B cell (primary cell): ENCODE measurements at regions not wholly inside any gene's neighbourhood (a gene's known extent, or its start where the extent isn't known, plus 50 kb on each side); places are given as distances from the start of the nearest gene placed in this dataset.

Source experiments
- ATAC-seq: fragments of 200-7000 bp; cut with Tn5 transposase; one replicate; pipeline ENCODE4 v1.10.0; 2021; ENCODE audit warnings: low read depth, mild to moderate bottlenecking, moderate number of reproducible peaks, moderate library complexity
- CTCF ChIA-PET: fragments of 350-600 bp; sonication (Branson Sonifier 250); formaldehyde crosslinking; loops from one replicate; lab custom pipeline; 2021; ENCODE audit warnings: antibody characterized with exemption, inconsistent platforms; lab: Charles Lee
- POLR2A ChIA-PET: fragments of 350-600 bp; sonication (Branson Sonifier 250); formaldehyde crosslinking; loops from one replicate; lab custom pipeline; 2021; ENCODE audit warnings: antibody characterized with exemption; lab: Charles Lee
- DNase-seq: peaks from one replicate; pipeline ENCODE4 v3.0.0; 2013
- H2AFZ ChIP-seq: 2 replicates; pipeline ENCODE4 v1.6.1; 2012; ENCODE audit warnings: mild to moderate bottlenecking, low read depth, low read length; ENCODE audit not compliant: insufficient read depth, poor library complexity, severe bottlenecking
- H3K27ac ChIP-seq, 2 donors: 1 replicate in 1 of 2; 2 replicates in 1 of 2; pipeline ENCODE4 v1.5.1; 2012 to 2013; ENCODE audit warnings: low read length in 2 of 2, mild to moderate bottlenecking in 2 of 2, moderate library complexity in 1 of 2
- H3K27me3 ChIP-seq, 4 experiments: fragments of 200-600 bp in 1 of 4; sonication (generic) in 1 of 4; replicated peaks in 1 of 4; 1 replicate in 2 of 4; 2 replicates in 2 of 4; pipeline versions ENCODE4 v1.6.1 to v1.7.0; 2013 to 2016; ENCODE audit warnings: low read length in 3 of 4, mild to moderate bottlenecking in 2 of 4, mixed read lengths in 1 of 4, moderate library complexity in 1 of 4; ENCODE audit not compliant: insufficient read depth in 4 of 4, control insufficient read depth in 3 of 4; ENCODE audit errors: control extremely low read depth in 1 of 4
- H3K36me3 ChIP-seq, 2 experiments: replicated peaks in 1 of 2; 1 replicate in 1 of 2; 2 replicates in 1 of 2; pipeline versions ENCODE4 v1.6.1 to v1.7.1; 2013; ENCODE audit warnings: low read length in 1 of 2; ENCODE audit not compliant: insufficient read depth in 2 of 2, control insufficient read depth in 1 of 2; ENCODE audit errors: control extremely low read depth in 1 of 2, extremely low read depth in 1 of 2
- H3K4me1 ChIP-seq, 2 donors: fragments of 200-600 bp in 1 of 2; sonication (generic) in 1 of 2; 1 replicate in 1 of 2; 2 replicates in 1 of 2; pipeline versions ENCODE4 v1.5.1 to v1.6.1; 2013 to 2017; ENCODE audit warnings: low read length in 2 of 2; ENCODE audit not compliant: control insufficient read depth in 2 of 2, insufficient read depth in 2 of 2
- H3K4me2 ChIP-seq: replicated peaks from 2 replicates; pipeline ENCODE3; 2012; ENCODE audit warnings: mild to moderate bottlenecking, low read depth, low read length; ENCODE audit not compliant: poor library complexity, severe bottlenecking
- H3K4me3 ChIP-seq, 5 experiments: fragments of 200-600 bp in 1 of 5; sonication (generic) in 1 of 5; 1 replicate in 3 of 5; 2 replicates in 2 of 5; pipeline versions ENCODE4 v1.5.1 to v1.7.0; 2011 to 2016; ENCODE audit warnings: low read length in 4 of 5, mild to moderate bottlenecking in 4 of 5, low read depth in 2 of 5, control low read depth in 1 of 5, moderate library complexity in 1 of 5; ENCODE audit not compliant: insufficient read depth in 1 of 5; ENCODE audit errors: control extremely low read depth in 1 of 5, extremely low read depth in 1 of 5
- H3K79me2 ChIP-seq: fragments of 200-600 bp; sonication (generic); one replicate; pipeline ENCODE4 v1.6.0; 2016; ENCODE audit warnings: low read length; ENCODE audit not compliant: control insufficient read depth, insufficient read depth
- H3K9ac ChIP-seq: fragments of 200-600 bp; sonication (generic); 2 replicates; pipeline ENCODE4 v1.6.1; 2017; ENCODE audit warnings: mild to moderate bottlenecking, low read length, moderate library complexity
- H3K9me3 ChIP-seq, 3 donors: one replicate each; pipeline versions ENCODE4 v1.6.1 to v1.7.1; 2013; ENCODE audit warnings: low read length in 2 of 3; ENCODE audit not compliant: control insufficient read depth in 2 of 3, insufficient read depth in 1 of 3; ENCODE audit errors: control extremely low read depth in 1 of 3
- H4K20me1 ChIP-seq: 2 replicates; pipeline ENCODE4 v1.6.0; 2012; ENCODE audit warnings: mild to moderate bottlenecking, low read length; ENCODE audit not compliant: insufficient read depth, control insufficient read depth, poor library complexity, severe bottlenecking
- H3K27ac Mint-ChIP-seq: one replicate; pipeline ENCODE4 v1.8.0; 2021; ENCODE audit warnings: mixed read lengths
- H3K27me3 Mint-ChIP-seq: one replicate; pipeline ENCODE4 v1.8.0; 2021; ENCODE audit warnings: mixed read lengths
- H3K4me1 Mint-ChIP-seq: one replicate; pipeline ENCODE4 v1.8.0; 2021; ENCODE audit warnings: mixed read lengths
- H3K4me3 Mint-ChIP-seq: one replicate; pipeline ENCODE4 v1.8.0; 2021; ENCODE audit warnings: mixed read lengths
- H3K9me3 Mint-ChIP-seq: one replicate; pipeline ENCODE4 v1.8.0; 2022; ENCODE audit warnings: mixed read lengths; ENCODE audit not compliant: insufficient read depth
- EZH2 ChIP-seq: IDR thresholded peaks from 2 replicates; pipeline ENCODE4 v1.6.1; 2012; ENCODE audit warnings: borderline replicate concordance, low read depth, mild to moderate bottlenecking, moderate library complexity, low read length; ENCODE audit not compliant: insufficient read depth, poor library complexity, severe bottlenecking
- WGBS: methylation state at CpG from one replicate; pipeline ENCODE4 v1.1.5; 2013; ENCODE audit warnings: missing lambda C conversion rate; ENCODE audit not compliant: insufficient coverage; 5-methylcytosine and 5-hydroxymethylcytosine counted together
- intact Hi-C: fragments of 100-400 bp; cut with micrococcal nuclease; formaldehyde crosslinking; loops from one replicate; pipeline ENCODE4 v1.10.0; 2022
- TF ChIP-seq, protein P1 (sequence below): fragments of 200-600 bp; IDR thresholded peaks from one replicate; pipeline ENCODE4 v1.8.0; 2022; ENCODE audit warnings: antibody characterized with exemption, mild to moderate bottlenecking

DNA sequence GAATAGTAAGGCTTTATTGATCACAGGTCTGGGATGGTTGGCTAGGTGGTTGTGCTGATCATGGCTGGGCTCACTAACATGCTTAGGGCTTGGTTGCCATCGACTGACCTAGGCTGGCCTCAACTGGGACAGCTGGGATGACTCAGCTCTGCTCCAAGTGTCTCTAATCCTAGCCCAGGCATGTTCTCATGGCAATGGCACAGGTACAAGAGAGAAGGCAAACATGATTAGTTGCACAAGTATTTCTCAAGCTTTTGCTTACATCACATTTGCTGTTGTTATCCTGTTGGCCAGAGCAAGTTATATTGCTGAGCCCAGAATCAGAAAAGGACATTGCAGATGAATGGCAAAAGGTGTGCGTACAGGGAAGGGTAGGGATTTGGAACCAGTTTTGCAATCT lies 68.5 kb upstream of the SLC35C1 start:
- no peaks in the 10 kb centered on the region for H3K9me3 Mint-ChIP-seq
- Histone ChIP-seq H3K4me2 (no peak overlapping the region), H3K4me3 (no peak overlapping the region), H3K4me1 (no peaks in the 10 kb centered on the region), H3K27me3 (peaks cover 0 to 4% (median under 1%) of the 10 kb centered on the region in 4 experiments), H4K20me1 (no peaks in the 10 kb centered on the region), H3K36me3 (no peaks in the 10 kb centered on the region), H3K79me2 (no peaks in the 10 kb centered on the region), H3K27ac (no peak overlapping the region), H3K9me3 (no peaks in the 10 kb centered on the region), H2AFZ (no peak overlapping the region), H3K9ac (no peak overlapping the region)
- no peaks in the 10 kb centered on the region for H3K4me1 Mint-ChIP-seq
- no peak overlapping the region for H3K4me3 Mint-ChIP-seq
- WGBS: 50% methylated on average over 1 of the region's 2 CpGs
- intact Hi-C loops: no loop called here
- H3K27ac Mint-ChIP-seq: no peak overlapping the region
- peaks cover 32% of the 10 kb centered on the region for H3K27me3 Mint-ChIP-seq
- DNase-seq: no peak
- POLR2A ChIA-PET: no interaction called here
- no peak for TF ChIP-seq EZH2
- TF ChIP-seq, protein P1, sequence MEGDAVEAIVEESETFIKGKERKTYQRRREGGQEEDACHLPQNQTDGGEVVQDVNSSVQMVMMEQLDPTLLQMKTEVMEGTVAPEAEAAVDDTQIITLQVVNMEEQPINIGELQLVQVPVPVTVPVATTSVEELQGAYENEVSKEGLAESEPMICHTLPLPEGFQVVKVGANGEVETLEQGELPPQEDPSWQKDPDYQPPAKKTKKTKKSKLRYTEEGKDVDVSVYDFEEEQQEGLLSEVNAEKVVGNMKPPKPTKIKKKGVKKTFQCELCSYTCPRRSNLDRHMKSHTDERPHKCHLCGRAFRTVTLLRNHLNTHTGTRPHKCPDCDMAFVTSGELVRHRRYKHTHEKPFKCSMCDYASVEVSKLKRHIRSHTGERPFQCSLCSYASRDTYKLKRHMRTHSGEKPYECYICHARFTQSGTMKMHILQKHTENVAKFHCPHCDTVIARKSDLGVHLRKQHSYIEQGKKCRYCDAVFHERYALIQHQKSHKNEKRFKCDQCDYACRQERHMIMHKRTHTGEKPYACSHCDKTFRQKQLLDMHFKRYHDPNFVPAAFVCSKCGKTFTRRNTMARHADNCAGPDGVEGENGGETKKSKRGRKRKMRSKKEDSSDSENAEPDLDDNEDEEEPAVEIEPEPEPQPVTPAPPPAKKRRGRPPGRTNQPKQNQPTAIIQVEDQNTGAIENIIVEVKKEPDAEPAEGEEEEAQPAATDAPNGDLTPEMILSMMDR: no peak
- CTCF ChIA-PET: no interaction called here
- no peak for ATAC-seq

DNA sequence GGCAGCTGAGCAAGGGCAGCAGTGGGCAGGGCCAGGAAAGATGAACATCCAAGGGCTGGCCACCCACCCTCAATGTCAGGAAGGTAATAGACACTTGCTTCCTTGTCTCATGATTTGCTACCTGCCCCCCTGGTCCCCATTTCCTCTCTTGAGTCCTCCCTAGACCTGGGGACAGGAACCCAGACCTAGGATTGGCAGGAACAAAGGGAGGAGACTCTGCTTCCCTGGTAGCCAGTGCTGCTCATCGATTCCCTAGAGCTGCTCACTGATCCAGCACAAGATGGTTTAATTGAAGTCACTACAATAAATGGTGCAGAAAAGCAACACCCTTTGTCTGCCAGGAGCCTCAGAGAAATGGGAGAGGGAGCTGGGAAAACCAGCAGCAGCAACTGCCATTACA lies 67.8 kb upstream of the CHST1 start:
- POLR2A ChIA-PET: no interaction called here
- Histone ChIP-seq H3K27ac (no peak overlapping the region), H3K4me1 (no peaks in the 10 kb centered on the region), H3K79me2 (no peaks in the 10 kb centered on the region), H3K4me3 (no peak overlapping the region), H3K36me3 (no peaks in the 10 kb centered on the region), H3K4me2 (no peak overlapping the region), H2AFZ (no peak overlapping the region), H3K27me3 (peaks cover 0 to 4% (median under 1%) of the 10 kb centered on the region in 4 experiments), H4K20me1 (no peaks in the 10 kb centered on the region), H3K9me3 (peaks cover 0 to 2% (median 0%) of the 10 kb centered on the region in 3 donors), H3K9ac (no peak overlapping the region)
- Mint-ChIP-seq H3K4me1 (no peaks in the 10 kb centered on the region), H3K27ac (no peak overlapping the region), H3K4me3 (no peak overlapping the region), H3K27me3 (peaks cover 25% of the 10 kb centered on the region), H3K9me3 (no peaks in the 10 kb centered on the region)
- 17% methylated on average over 1 of the region's 1 CpG for WGBS
- ATAC-seq (no peak), DNase-seq (no peak)
- intact Hi-C loops: no loop called here
- CTCF ChIA-PET: no interaction called here
- TF ChIP-seq, protein P1: no peak
- no peak for TF ChIP-seq EZH2
